ENCODE measurements at regions not wholly inside any gene's neighbourhood (a gene's known extent, or its start where the extent isn't known, plus 50 kb on each side); places are given as distances from the start of the nearest gene placed in this dataset.

GRCh38 chr3:72474775-72475174, 373.5 kb downstream of the SHQ1 start:
- no peak for TF ChIP-seq CTCF (IDR thresholded peaks at IDR 0.05; ENCODE audit: low read length, missing control alignments)
- no peak for DNase-seq (ENCODE audit: low read depth)
- H3K4me3 ChIP-seq (replicated peaks; ENCODE audit: low read depth, low read length) = no peak overlapping the region

- no peak for TF ChIP-seq CTCF (IDR thresholded peaks at IDR 0.05; ENCODE audit: low read length, missing control alignments)
- DNase-seq (ENCODE audit: low read depth) = no peak
- no peak overlapping the region for H3K4me3 ChIP-seq (replicated peaks; ENCODE audit: low read depth, low read length)
Measured at GRCh38 chr3:72473156-72473555, 375.1 kb downstream of the SHQ1 start.

GRCh38 chr3:72470904-72471417, 377.3 kb downstream of the SHQ1 start:
- DNase-seq (ENCODE audit: low read depth) = no peak

GRCh38 chr3:72465853-72466252, 382.4 kb downstream of the SHQ1 start:
- no peak for TF ChIP-seq CTCF (IDR thresholded peaks at IDR 0.05; ENCODE audit: low read length, missing control alignments)
- no peak for DNase-seq (ENCODE audit: low read depth)
- no peak overlapping the region for H3K4me3 ChIP-seq (replicated peaks; ENCODE audit: low read depth, low read length)

More at GRCh38 chr3:72470904-72471417, 377.3 kb downstream of the SHQ1 start:
- TF ChIP-seq CTCF (IDR thresholded peaks at IDR 0.05; ENCODE audit: low read length, missing control alignments) = no peak
- H3K4me3 ChIP-seq (replicated peaks; ENCODE audit: low read depth, low read length) = no peak overlapping the region

- DNase-seq (ENCODE audit: low read depth) = no peak
- H3K4me3 ChIP-seq (replicated peaks; ENCODE audit: low read depth, low read length) = no peak overlapping the region
- no peak for TF ChIP-seq CTCF (IDR thresholded peaks at IDR 0.05; ENCODE audit: low read length, missing control alignments)
Measured at GRCh38 chr3:72463083-72463482, 385.2 kb downstream of the SHQ1 start.

- DNase-seq (ENCODE audit: low read depth) = no peak
- TF ChIP-seq CTCF (IDR thresholded peaks at IDR 0.05; ENCODE audit: low read length, missing control alignments) = no peak
- no peak overlapping the region for H3K4me3 ChIP-seq (replicated peaks; ENCODE audit: low read depth, low read length)
Measured at GRCh38 chr3:72462595-72463011, 385.6 kb downstream of the SHQ1 start.

- DNase-seq (ENCODE audit: low read depth) = no peak
- no peak overlapping the region for H3K4me3 ChIP-seq (replicated peaks; ENCODE audit: low read depth, low read length)
- TF ChIP-seq CTCF (IDR thresholded peaks at IDR 0.05; ENCODE audit: low read length, missing control alignments) = no peak
Measured at GRCh38 chr3:72461787-72462186, 386.5 kb downstream of the SHQ1 start.

Data from fibroblast of pulmonary artery (primary cell).